Stomach (tissue), 4 donors: ENCODE measurements at regions not wholly inside any gene's neighbourhood (a gene's known extent, or its start where the extent isn't known, plus 50 kb on each side); places are given as distances from the start of the nearest gene placed in this dataset.

ENCODE experiments used
- POLR2A ChIP-seq, 4 donors: fragments of 450-650 bp; IDR thresholded peaks; one replicate each; pipeline ENCODE4 v1.6.1; 2016; ENCODE audit warnings: antibody characterized with exemption in 4 of 4, control low read depth in 2 of 4, mild to moderate bottlenecking in 1 of 4, moderate library complexity in 1 of 4
- POLR2AphosphoS5 ChIP-seq, 3 donors: sonication (generic); formaldehyde crosslinking; IDR thresholded peaks; one replicate each; pipeline ENCODE4 v1.6.1; 2016; ENCODE audit warnings: antibody characterized with exemption in 3 of 3
- TF ChIP-seq, protein P1 (sequence below), 7 experiments: fragments of 450-650 bp in 4 of 7; fragments of 200-600 bp in 3 of 7; sonication (generic) in 3 of 7; IDR thresholded peaks; one replicate each; pipeline ENCODE4 v1.5.1; 2016 to 2019; ENCODE audit warnings: antibody characterized with exemption in 7 of 7, control low read depth in 2 of 7, mild to moderate bottlenecking in 1 of 7

DNA sequence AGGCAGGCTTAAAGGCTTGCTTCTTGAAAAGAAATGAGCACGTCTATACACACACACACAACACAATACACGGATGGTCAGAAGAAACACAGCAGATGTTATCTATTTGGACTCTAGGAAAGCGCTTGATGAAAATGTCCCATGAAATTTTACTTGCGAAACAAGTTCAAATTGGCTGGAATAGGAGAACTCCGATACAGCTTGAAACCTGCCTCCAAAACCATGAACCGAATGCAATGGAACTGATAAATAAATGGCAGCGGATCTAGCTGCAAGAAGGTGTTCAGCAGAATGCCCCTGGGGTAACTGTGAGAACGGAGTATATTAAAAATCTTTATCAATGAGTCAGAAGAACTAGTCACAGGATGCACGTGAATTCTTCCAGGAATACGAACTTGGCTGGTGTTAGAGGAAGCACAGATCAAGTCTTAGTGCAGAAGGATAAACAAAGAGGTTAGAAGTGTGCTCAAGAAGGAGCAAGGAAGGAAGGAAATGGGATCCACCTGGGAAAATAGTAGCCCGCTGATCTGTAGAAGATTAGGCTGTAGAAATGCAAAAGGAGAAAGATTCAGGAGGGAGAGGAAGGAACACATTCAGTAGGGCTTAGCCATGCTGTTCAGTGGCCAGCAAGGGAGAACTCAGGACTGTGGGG is 142.0 kb upstream of the PRKCQ start:
- TF ChIP-seq POLR2AphosphoS5 (IDR thresholded peaks at IDR 0.05) (peak in 2 of 3 donors; percentile 28 to 63), POLR2A (IDR thresholded peaks at IDR 0.05) (no peak)
- TF ChIP-seq, protein P1, sequence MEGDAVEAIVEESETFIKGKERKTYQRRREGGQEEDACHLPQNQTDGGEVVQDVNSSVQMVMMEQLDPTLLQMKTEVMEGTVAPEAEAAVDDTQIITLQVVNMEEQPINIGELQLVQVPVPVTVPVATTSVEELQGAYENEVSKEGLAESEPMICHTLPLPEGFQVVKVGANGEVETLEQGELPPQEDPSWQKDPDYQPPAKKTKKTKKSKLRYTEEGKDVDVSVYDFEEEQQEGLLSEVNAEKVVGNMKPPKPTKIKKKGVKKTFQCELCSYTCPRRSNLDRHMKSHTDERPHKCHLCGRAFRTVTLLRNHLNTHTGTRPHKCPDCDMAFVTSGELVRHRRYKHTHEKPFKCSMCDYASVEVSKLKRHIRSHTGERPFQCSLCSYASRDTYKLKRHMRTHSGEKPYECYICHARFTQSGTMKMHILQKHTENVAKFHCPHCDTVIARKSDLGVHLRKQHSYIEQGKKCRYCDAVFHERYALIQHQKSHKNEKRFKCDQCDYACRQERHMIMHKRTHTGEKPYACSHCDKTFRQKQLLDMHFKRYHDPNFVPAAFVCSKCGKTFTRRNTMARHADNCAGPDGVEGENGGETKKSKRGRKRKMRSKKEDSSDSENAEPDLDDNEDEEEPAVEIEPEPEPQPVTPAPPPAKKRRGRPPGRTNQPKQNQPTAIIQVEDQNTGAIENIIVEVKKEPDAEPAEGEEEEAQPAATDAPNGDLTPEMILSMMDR (IDR thresholded peaks at IDR 0.05), result no peak
